NCI-H2107 treated with DMSO at 0.1 percent for 48 hours (cell line): ENCODE measurements at regions not wholly inside any gene's neighbourhood (a gene's known extent, or its start where the extent isn't known, plus 50 kb on each side); places are given as distances from the start of the nearest gene placed in this dataset.
"Not testable (repeated sequence)": the region's sequence is repeated elsewhere in the genome, so short reads cannot be mapped to it uniquely, and the experiment has no call there.

ENCODE experiments used
- DNase-seq: peaks from one replicate; lab custom pipeline; 2025; ENCODE audit not compliant: unreplicated experiment; lab: John Stamatoyannopoulos, UW

- DNase-seq = no peak
Observed at GRCh38 chr6:115575285-115575684, 485.4 kb downstream of the FRK start.

GRCh38 chr6:115573861-115574260 is 486.8 kb downstream of the FRK start:
- no peak for DNase-seq

GRCh38 chr6:115570331-115570730 is 490.4 kb downstream of the FRK start:
- DNase-seq = no peak

GRCh38 chr6:115554060-115554459 is 506.6 kb downstream of the FRK start:
- no peak for DNase-seq

- no peak for DNase-seq
Observed at GRCh38 chr6:115551527-115551926, 509.2 kb downstream of the FRK start.

GRCh38 chr6:115545672-115545986 is 515.1 kb downstream of the FRK start:
- DNase-seq = no peak

GRCh38 chr6:115544765-115545671 is 515.7 kb downstream of the FRK start:
- no peak for DNase-seq

- no peak for DNase-seq
Observed at GRCh38 chr6:115540077-115540869, 520.4 kb downstream of the FRK start.

GRCh38 chr6:115539531-115539930 is 521.2 kb downstream of the FRK start:
- no peak for DNase-seq

- DNase-seq = no peak
Observed at GRCh38 chr6:115524821-115525220, 535.9 kb downstream of the FRK start.

- not testable (repeated sequence) for DNase-seq
Observed at GRCh38 chr6:115521747-115522146, 538.9 kb downstream of the FRK start.

GRCh38 chr6:115514656-115515055 is 546.0 kb downstream of the FRK start:
- DNase-seq = no peak

GRCh38 chr6:115512923-115513322 is 547.8 kb downstream of the FRK start:
- no peak for DNase-seq

GRCh38 chr6:115511771-115512170 is 548.9 kb downstream of the FRK start:
- no peak for DNase-seq

GRCh38 chr6:115502432-115502831 is 558.3 kb downstream of the FRK start:
- DNase-seq = not testable (repeated sequence)

GRCh38 chr6:115495184-115495583 is 565.5 kb downstream of the FRK start:
- no peak for DNase-seq

- no peak for DNase-seq
Observed at GRCh38 chr6:115487331-115487730, 573.4 kb downstream of the FRK start.

GRCh38 chr6:115485400-115485799 is 575.3 kb downstream of the FRK start:
- no peak for DNase-seq

- not testable (repeated sequence) for DNase-seq
Observed at GRCh38 chr6:115480543-115480942, 580.1 kb downstream of the FRK start.

GRCh38 chr6:115474443-115475041 is 586.1 kb downstream of the FRK start:
- no peak for DNase-seq

- DNase-seq = no peak
Observed at GRCh38 chr6:115468272-115469005, 592.3 kb downstream of the FRK start.
